ENCODE measurements at regions not wholly inside any gene's neighbourhood (a gene's known extent, or its start where the extent isn't known, plus 50 kb on each side); places are given as distances from the start of the nearest gene placed in this dataset.

DNA sequence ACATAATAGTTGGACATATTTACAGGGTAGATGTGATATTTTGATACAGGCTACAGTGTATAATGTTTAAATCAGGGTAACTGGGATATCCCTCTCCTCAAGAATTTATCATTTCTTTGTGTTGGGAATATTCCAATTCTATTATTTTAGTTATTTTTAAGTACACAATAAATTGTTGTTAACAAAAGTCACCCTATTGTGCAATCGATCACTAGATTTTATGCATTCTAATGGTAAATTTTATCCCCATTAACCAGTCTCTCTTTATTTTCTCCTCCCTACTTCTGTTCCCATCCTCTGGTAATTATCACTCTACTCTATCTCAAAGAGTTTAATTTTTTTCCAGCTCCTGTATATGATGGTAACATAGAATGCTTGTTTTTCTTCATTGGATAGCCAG lies 1631.9 kb upstream of the PABPC4L start:
- Histone ChIP-seq H4K5ac (ENCODE audit: low read depth, low read length) (no peak overlapping the region), H2AK9ac (replicated peaks; ENCODE audit: low read depth, low read length, poor library complexity) (no peak overlapping the region), H3K9me1 (ENCODE audit: insufficient read depth, low read length) (no peaks in the 10 kb centered on the region), H4K91ac (ENCODE audit: insufficient read depth, low read depth, low read length) (no peak overlapping the region), H3K4me2 (ENCODE audit: low read depth, low read length) (no peak overlapping the region), H3K56ac (ENCODE audit: extremely low read depth, insufficient read depth, low read length) (no peak overlapping the region), H3K4me1 (ENCODE audit: control insufficient read depth, insufficient read depth, low read length) (no peaks in the 10 kb centered on the region), H4K20me1 (ENCODE audit: insufficient read depth, low read length) (no peaks in the 10 kb centered on the region), H3K27ac (ENCODE audit: insufficient read depth, low read length) (no peak overlapping the region), H3K4ac (ENCODE audit: low read depth, low read length) (no peak overlapping the region), H3K79me1 (ENCODE audit: low read depth in 1 of 2, low read length in 2 of 2) (no peaks in the 10 kb centered on the region), H2AK5ac (ENCODE audit: low read depth, low read length) (no peak overlapping the region), H3K18ac (ENCODE audit: low read depth, low read length) (no peak overlapping the region), H4K8ac (ENCODE audit: low read depth in 2 of 2, low read length in 2 of 2) (no peak overlapping the region), H3K23ac (ENCODE audit: low read depth, low read length) (no peak overlapping the region), H3K4me3 (ENCODE audit: insufficient read depth, low read depth, low read length) (no peak overlapping the region), H2BK20ac (ENCODE audit: low read depth, low read length) (no peak overlapping the region), H2BK5ac (ENCODE audit: low read depth, low read length, poor library complexity, severe bottlenecking) (no peak overlapping the region), H3K14ac (replicated peaks; ENCODE audit: low read depth, low read length) (no peak overlapping the region), H3K36me3 (ENCODE audit: control insufficient read depth, insufficient read depth, low read length) (no peaks in the 10 kb centered on the region), H3K9me3 (ENCODE audit: control insufficient read depth, insufficient read depth, low read length) (no peaks in the 10 kb centered on the region), H2BK15ac (ENCODE audit: low read depth, low read length) (no peak overlapping the region), H2BK120ac (ENCODE audit: low read depth, low read length) (no peak overlapping the region), H3K9ac (ENCODE audit: low read depth, low read length) (no peak overlapping the region), H2AFZ (replicated peaks; ENCODE audit: low read length, poor library complexity) (no peak overlapping the region), H3K27me3 (ENCODE audit: control insufficient read depth, insufficient read depth, low read length) (no peaks in the 10 kb centered on the region)
- dilution Hi-C loops (cut with HindIII; ENCODE audit: low sequenced_read_pairs, unreplicated experiment) (no loop called here), intact Hi-C loops (cut with micrococcal nuclease) (no loop called here), in situ Hi-C loops (cut with MboI; ENCODE audit: low sequenced_read_pairs) (no loop called here)
- TF ChIP-seq, protein P1, sequence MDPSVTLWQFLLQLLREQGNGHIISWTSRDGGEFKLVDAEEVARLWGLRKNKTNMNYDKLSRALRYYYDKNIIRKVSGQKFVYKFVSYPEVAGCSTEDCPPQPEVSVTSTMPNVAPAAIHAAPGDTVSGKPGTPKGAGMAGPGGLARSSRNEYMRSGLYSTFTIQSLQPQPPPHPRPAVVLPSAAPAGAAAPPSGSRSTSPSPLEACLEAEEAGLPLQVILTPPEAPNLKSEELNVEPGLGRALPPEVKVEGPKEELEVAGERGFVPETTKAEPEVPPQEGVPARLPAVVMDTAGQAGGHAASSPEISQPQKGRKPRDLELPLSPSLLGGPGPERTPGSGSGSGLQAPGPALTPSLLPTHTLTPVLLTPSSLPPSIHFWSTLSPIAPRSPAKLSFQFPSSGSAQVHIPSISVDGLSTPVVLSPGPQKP (IDR thresholded peaks at IDR 0.05; ENCODE audit: borderline replicate concordance, low read depth, low read length) = no peak
- TF ChIP-seq FOS (IDR thresholded peaks at IDR 0.05; ENCODE audit: low read depth, low read length) (no peak), CEBPB (IDR thresholded peaks at IDR 0.05; ENCODE audit: low read depth, low read length) (peak; percentile 60)
- no peak for ATAC-seq (ENCODE audit: low read depth)
- no CpG with 5 or more reads among the region's 1 CpG for WGBS, 2 experiments (ENCODE audit: extremely low coverage in 2 of 2, insufficient read length in 1 of 2)
- BruUV-seq (replicated peaks) = no TSS peak
- CTCF ChIA-PET = no interaction called here
- no peak for DNase-seq
- POLR2A ChIA-PET (ENCODE audit: unreplicated experiment) = no interaction called here

Data from IMR-90 (cell line).